ENCODE measurements at regions not wholly inside any gene's neighbourhood (a gene's known extent, or its start where the extent isn't known, plus 50 kb on each side); places are given as distances from the start of the nearest gene placed in this dataset.

- TF ChIP-seq POLR2A (IDR thresholded peaks at IDR 0.05) (no peak), CTCF (IDR thresholded peaks at IDR 0.05) (no peak)
These were observed 967.2 kb downstream of the RPA4 start for GRCh38 chrX:97850911-97851310.
